Natural killer cell (primary cell): ENCODE measurements at regions not wholly inside any gene's neighbourhood (a gene's known extent, or its start where the extent isn't known, plus 50 kb on each side); places are given as distances from the start of the nearest gene placed in this dataset.

ENCODE experiments used
- ATAC-seq, 3 donors: fragments of 150-1000 bp in 2 of 3; fragments of 200-7000 bp in 1 of 3; cut with Tn5 transposase; 1 replicate in 1 of 3; 2 replicates in 2 of 3; pipeline ENCODE4 v1.10.0; 2021; ENCODE audit warnings: mild to moderate bottlenecking in 2 of 3, moderate library complexity in 2 of 3
- DNase-seq, 2 donors: peaks; one replicate each; pipeline versions ENCODE4 v3.0.0 to v3.0.0-alpha.2; 2013 to 2021; ENCODE audit warnings: mixed read lengths in 1 of 2
- H3K27ac ChIP-seq: one replicate; pipeline ENCODE4 v1.5.1; 2013; ENCODE audit warnings: mild to moderate bottlenecking, low read length
- H3K27me3 ChIP-seq: one replicate; pipeline ENCODE4 v1.6.1; 2013; ENCODE audit warnings: low read length; ENCODE audit not compliant: control insufficient read depth, insufficient read depth
- H3K36me3 ChIP-seq: one replicate; pipeline ENCODE4 v1.6.1; 2013; ENCODE audit warnings: low read length; ENCODE audit not compliant: control insufficient read depth, insufficient read depth
- H3K4me1 ChIP-seq: one replicate; pipeline ENCODE4 v1.6.1; 2013; ENCODE audit warnings: low read length; ENCODE audit not compliant: control insufficient read depth, insufficient read depth
- H3K4me3 ChIP-seq: one replicate; pipeline ENCODE4 v1.5.1; 2013; ENCODE audit warnings: low read length
- H3K9me3 ChIP-seq: one replicate; pipeline ENCODE4 v1.6.1; 2013; ENCODE audit warnings: low read length; ENCODE audit not compliant: control insufficient read depth, insufficient read depth
- H3K27ac Mint-ChIP-seq, 2 donors: one replicate each; pipeline ENCODE4 v1.8.0; 2022; ENCODE audit warnings: mild to moderate bottlenecking in 2 of 2, mixed read lengths in 2 of 2, moderate library complexity in 1 of 2
- H3K27me3 Mint-ChIP-seq, 2 donors: one replicate each; pipeline ENCODE4 v1.8.0; 2022; ENCODE audit warnings: low read depth in 2 of 2, mixed read lengths in 2 of 2
- H3K36me3 Mint-ChIP-seq: one replicate; pipeline ENCODE4 v1.8.0; 2022; ENCODE audit warnings: mixed read lengths
- H3K4me1 Mint-ChIP-seq, 2 donors: one replicate each; pipeline ENCODE4 v1.8.0; 2022; ENCODE audit warnings: mixed read lengths in 2 of 2
- H3K4me3 Mint-ChIP-seq: one replicate; pipeline ENCODE4 v1.8.0; 2022; ENCODE audit warnings: mild to moderate bottlenecking, moderate library complexity, mixed read lengths
- H3K9me3 Mint-ChIP-seq, 2 donors: one replicate each; pipeline ENCODE4 v1.8.0; 2022; ENCODE audit warnings: mixed read lengths in 2 of 2
- WGBS: methylation state at CpG from one replicate; pipeline ENCODE4 v1.1.7; 2013; ENCODE audit warnings: missing lambda C conversion rate; ENCODE audit not compliant: insufficient coverage; 5-methylcytosine and 5-hydroxymethylcytosine counted together
- intact Hi-C: fragments of 100-400 bp; cut with micrococcal nuclease; formaldehyde crosslinking; loops from one replicate; pipeline ENCODE4 v1.14.2; 2022
- TF ChIP-seq, protein P1 (sequence below): fragments of 200-600 bp; IDR thresholded peaks from one replicate; pipeline ENCODE4 v1.8.0; 2022; ENCODE audit warnings: antibody characterized with exemption

DNA sequence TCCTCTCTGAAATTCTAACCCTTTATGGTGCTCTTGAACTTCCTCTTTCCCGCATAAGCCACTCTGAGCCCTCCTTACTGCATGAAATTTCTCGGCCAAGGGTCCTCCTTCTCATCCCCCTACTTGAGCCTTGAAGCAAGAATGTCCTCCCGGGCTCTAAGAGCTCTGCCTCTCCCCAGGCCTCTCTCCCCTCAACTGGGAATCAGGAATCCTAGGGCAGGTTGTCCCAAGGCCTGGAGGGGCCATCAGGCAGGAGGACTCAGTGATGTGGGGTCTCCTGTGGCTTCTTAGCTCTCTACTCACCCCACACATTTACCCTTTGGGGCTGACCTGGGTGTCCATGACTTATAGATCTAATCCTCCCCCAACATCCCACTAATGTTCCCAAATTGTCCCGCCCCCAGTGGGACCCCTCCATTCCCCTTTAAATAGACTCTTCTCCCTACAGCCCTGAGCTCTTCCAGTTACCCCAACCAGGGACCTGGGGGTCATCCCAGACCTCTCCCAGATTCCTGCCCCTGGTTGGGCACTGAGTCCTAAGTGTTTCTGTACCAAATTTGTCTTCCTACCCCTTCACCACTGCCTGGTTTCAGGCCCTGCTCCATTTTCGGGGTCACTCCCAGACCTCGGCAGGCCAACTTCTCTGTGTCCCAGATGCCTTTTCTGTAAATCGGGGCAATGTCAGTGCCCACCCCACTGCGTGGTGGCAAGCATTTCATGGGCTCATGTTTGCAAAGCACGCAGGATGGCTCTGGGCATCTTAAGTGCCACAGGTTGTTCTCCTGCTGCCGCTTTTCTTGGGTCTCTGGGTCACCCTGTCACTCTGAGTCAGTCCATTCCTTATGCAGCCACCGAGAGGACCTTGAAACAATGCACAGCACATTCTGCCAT, 171.2 kb downstream of the ASB1 start:
- H3K27ac Mint-ChIP-seq: peak overlapping the region in 1 of 2 donors; percentile 64

DNA sequence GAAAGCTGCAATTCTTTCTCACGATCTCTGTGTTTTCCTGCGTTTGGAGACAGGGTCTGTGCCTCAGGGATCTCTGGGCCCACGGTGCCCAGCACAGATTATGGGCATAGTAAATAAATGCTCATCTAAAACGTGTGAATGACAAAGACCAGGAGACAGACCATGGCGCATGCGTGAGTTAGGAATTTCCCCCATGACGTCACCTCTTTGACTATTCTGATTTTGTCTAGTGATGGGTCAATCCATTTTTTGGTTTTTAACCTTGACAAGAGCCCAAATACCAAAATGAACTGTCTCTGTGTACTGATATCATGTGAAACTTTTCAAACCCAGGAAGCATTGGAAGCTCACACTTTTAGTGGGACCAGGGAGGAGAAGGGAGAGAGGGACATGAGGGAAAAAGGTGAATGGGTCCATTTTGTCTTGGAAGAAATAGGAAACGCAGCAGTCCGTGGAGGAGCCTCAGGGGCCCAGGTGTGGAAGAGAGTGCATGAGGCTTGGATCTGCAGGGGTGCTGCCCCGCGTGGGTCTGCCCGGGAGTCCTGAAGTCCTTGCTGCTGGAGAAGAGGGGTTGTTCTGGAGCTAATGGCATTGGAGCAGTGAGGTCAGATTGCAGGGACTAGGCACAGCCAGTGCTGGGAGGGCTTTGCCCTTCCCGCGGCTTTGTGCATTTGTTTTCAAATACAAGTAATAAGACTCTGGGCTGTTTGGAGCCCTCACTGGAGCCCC, 172.2 kb downstream of the ASB1 start:
- no peak overlapping the region for H3K27ac ChIP-seq
- Mint-ChIP-seq H3K27ac (no peak overlapping the region), H3K4me1 (peaks cover 0 to 35% of the 10 kb centered on the region in 2 donors), H3K36me3 (no peaks in the 10 kb centered on the region), H3K4me3 (no peak overlapping the region), H3K27me3 (peaks cover 11 to 36% of the 10 kb centered on the region in 2 donors), H3K9me3 (peaks cover 2 to 5% of the 10 kb centered on the region in 2 donors)
- DNase-seq (no peak), ATAC-seq (no peak)
- H3K4me1 ChIP-seq: peaks cover 30% of the 10 kb centered on the region
- TF ChIP-seq, protein P1, sequence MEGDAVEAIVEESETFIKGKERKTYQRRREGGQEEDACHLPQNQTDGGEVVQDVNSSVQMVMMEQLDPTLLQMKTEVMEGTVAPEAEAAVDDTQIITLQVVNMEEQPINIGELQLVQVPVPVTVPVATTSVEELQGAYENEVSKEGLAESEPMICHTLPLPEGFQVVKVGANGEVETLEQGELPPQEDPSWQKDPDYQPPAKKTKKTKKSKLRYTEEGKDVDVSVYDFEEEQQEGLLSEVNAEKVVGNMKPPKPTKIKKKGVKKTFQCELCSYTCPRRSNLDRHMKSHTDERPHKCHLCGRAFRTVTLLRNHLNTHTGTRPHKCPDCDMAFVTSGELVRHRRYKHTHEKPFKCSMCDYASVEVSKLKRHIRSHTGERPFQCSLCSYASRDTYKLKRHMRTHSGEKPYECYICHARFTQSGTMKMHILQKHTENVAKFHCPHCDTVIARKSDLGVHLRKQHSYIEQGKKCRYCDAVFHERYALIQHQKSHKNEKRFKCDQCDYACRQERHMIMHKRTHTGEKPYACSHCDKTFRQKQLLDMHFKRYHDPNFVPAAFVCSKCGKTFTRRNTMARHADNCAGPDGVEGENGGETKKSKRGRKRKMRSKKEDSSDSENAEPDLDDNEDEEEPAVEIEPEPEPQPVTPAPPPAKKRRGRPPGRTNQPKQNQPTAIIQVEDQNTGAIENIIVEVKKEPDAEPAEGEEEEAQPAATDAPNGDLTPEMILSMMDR: no peak
- no peak overlapping the region for H3K4me3 ChIP-seq
- H3K27me3 ChIP-seq: peaks cover 4% of the 10 kb centered on the region
- H3K9me3 ChIP-seq: no peaks in the 10 kb centered on the region
- intact Hi-C loops: no loop called here
- H3K36me3 ChIP-seq: no peaks in the 10 kb centered on the region
- 75% methylated on average over 14 of the region's 14 CpGs for WGBS

More for the DNA sequence above, 171.2 kb downstream of the ASB1 start:
- Histone ChIP-seq H3K27me3 (peaks cover 1% of the 10 kb centered on the region), H3K27ac (no peak overlapping the region), H3K4me1 (peaks cover 30% of the 10 kb centered on the region), H3K4me3 (no peak overlapping the region), H3K9me3 (no peaks in the 10 kb centered on the region), H3K36me3 (no peaks in the 10 kb centered on the region)
- 69% methylated on average over 11 of the region's 11 CpGs for WGBS
- no peak for ATAC-seq
- Mint-ChIP-seq H3K4me3 (no peak overlapping the region), H3K9me3 (no peaks in the 10 kb centered on the region), H3K27me3 (peaks cover 6 to 25% of the 10 kb centered on the region in 2 donors), H3K36me3 (no peaks in the 10 kb centered on the region), H3K4me1 (peaks cover 0 to 35% of the 10 kb centered on the region in 2 donors)
- intact Hi-C loops: no loop called here
- TF ChIP-seq, protein P1: no peak
- no peak for DNase-seq

DNA sequence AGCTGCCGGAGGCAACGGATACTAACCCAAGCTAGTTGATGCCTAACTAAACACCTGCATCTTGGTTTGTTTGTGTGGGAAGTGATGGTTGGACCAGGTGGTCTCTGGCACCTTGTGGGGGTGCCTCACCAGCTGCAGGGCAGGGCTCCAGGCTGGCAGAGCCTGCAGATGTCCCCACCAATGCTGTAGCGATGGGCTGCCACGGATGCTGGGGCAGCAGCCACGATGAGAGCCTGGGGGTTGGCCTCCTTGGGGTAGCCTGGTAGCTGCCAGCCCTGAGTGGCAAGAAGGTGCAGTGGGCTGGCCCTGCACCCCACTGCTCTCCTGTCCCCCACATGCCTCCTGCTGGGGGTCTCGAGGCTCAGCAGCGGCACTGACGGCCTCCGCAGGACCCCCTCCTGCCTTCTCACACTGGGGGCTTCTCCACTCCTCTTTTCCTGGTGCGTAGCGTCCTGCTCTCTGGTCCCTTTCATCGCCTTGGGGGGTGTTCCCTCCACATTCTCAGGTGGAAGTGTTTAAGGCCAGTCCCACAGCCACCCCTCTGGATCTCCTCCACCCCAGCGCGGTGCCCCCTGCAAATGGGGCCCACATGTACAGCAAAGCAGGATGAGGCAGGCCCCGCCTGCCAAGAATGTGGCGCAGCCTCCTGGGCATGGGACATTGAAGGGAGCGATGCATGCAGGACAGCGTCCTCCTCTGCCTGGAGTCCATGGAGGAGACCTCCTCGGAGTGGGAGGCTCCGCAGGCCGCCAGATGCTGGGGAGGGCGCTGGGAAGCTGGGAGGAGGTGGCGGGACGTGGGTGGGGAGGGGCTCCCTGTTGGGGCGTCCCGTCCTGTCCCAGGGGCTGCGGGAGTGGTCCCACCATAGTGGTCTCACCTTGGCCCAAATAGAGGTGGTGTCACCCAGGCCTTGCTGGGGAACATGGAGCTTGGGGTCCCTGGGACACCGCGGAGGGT, 173.1 kb downstream of the ASB1 start:
- no peak for ATAC-seq
- Histone ChIP-seq H3K4me3 (no peak overlapping the region), H3K4me1 (peaks cover 30% of the 10 kb centered on the region), H3K36me3 (no peaks in the 10 kb centered on the region), H3K27me3 (peaks cover 4% of the 10 kb centered on the region), H3K27ac (no peak overlapping the region), H3K9me3 (no peaks in the 10 kb centered on the region)
- peaks cover 0 to 35% of the 10 kb centered on the region in 2 donors for H3K4me1 Mint-ChIP-seq
- H3K27me3 Mint-ChIP-seq: peaks cover 11 to 44% of the 10 kb centered on the region in 2 donors
- no peak for DNase-seq
- no peak overlapping the region for H3K4me3 Mint-ChIP-seq
- H3K9me3 Mint-ChIP-seq: peaks cover 2 to 5% of the 10 kb centered on the region in 2 donors
- intact Hi-C loops: no loop called here
- 92% methylated on average over 29 of the region's 29 CpGs for WGBS
- no peak overlapping the region for H3K27ac Mint-ChIP-seq
- H3K36me3 Mint-ChIP-seq: no peaks in the 10 kb centered on the region
- TF ChIP-seq, protein P1: no peak
